ENCODE measurements at regions not wholly inside any gene's neighbourhood (a gene's known extent, or its start where the extent isn't known, plus 50 kb on each side); places are given as distances from the start of the nearest gene placed in this dataset.
A peak's percentile ranks its signal among the peaks of the same experiment; 100 is the strongest.

DNA sequence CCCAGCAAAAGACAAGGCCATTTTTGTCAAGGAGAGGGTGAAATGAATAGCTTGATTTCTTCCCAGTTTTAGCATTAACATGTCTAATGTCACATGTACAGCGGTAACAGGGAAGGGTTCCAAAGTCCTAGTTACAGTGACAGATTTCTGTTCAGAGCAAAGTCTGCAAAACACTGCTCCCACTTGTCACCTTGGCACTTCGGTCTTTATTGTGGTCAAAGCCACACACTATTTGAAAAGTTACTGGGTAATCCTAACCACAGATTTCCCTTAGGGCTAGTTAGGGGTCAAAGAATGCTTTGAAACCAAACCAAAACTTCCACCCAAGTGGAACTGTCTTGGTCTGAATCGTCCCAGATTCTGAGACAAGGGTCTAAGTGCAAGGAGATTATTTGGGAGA is 455.6 kb downstream of the HS3ST3B1 start:
- Histone ChIP-seq H3K27me3 (ENCODE audit: control insufficient read depth, insufficient read depth, low read length) (no peaks in the 10 kb centered on the region), H3K9me3 (replicated peaks; ENCODE audit: low read length) (no peaks in the 10 kb centered on the region), H3K4me1 (ENCODE audit: control insufficient read depth, insufficient read depth, low read length) (peaks cover 10% of the 10 kb centered on the region), H3K4me3 (ENCODE audit: low read length) (no peak overlapping the region), H3K4me2 (ENCODE audit: low read length) (no peak overlapping the region), H3K9ac (ENCODE audit: low read depth, low read length) (no peak overlapping the region), H3K36me3 (ENCODE audit: insufficient read depth, low read length) (no peaks in the 10 kb centered on the region)

DNA sequence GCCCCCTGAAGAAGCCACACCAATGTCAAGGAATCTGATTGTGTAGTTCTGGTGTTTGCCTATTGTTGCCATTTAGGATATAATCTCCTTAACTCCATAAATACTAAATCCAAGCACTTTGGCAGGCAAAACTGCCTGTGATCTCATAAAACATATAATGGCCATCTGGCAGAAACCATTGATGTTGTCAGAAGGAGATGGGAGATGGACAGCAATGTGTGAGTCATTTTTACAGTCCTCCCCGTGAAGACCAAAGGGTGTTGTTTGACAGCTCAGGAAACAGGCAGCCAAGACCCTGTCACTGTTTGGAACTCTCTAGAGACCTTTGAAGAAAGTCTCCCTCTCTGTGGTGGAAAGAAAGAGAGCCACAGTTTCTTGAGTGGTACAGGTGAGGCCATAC is 454.1 kb downstream of the HS3ST3B1 start:
- H3K9ac ChIP-seq (ENCODE audit: low read depth, low read length) = no peak overlapping the region
- H3K9me3 ChIP-seq (replicated peaks; ENCODE audit: low read length) = no peaks in the 10 kb centered on the region
- H3K4me2 ChIP-seq (ENCODE audit: low read length) = no peak overlapping the region
- no peaks in the 10 kb centered on the region for H3K27me3 ChIP-seq (ENCODE audit: control insufficient read depth, insufficient read depth, low read length)
- H3K4me3 ChIP-seq (ENCODE audit: low read length) = no peak overlapping the region
- no peaks in the 10 kb centered on the region for H3K36me3 ChIP-seq (ENCODE audit: insufficient read depth, low read length)
- H3K4me1 ChIP-seq (ENCODE audit: control insufficient read depth, insufficient read depth, low read length) = peaks cover 10% of the 10 kb centered on the region

DNA sequence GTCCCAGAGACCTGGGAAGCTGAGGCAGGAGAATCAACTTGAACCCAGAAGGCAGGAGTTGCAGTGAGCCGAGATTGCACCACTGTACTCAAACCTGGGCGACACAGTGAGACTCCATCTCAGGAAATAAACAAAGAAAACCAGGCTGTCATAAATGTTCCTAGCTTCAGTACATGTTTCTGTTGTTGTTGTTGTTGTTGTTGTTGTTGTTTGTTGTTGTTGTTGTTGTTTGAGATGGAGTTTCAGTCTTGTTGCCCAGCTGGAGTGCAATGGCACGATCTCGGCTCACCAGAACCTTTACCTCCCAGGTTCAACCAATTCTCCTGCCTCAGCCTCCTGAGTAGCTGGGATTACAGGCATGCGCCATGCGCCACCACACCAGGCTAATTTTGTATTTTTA is 452.5 kb downstream of the HS3ST3B1 start:
- H3K27me3 ChIP-seq (ENCODE audit: control insufficient read depth, insufficient read depth, low read length) = no peaks in the 10 kb centered on the region
- H3K4me3 ChIP-seq (ENCODE audit: low read length) = no peak overlapping the region
- H3K9me3 ChIP-seq (replicated peaks; ENCODE audit: low read length) = no peaks in the 10 kb centered on the region
- H3K4me2 ChIP-seq (ENCODE audit: low read length) = no peak overlapping the region
- no peak overlapping the region for H3K9ac ChIP-seq (ENCODE audit: low read depth, low read length)
- peaks cover 12% of the 10 kb centered on the region for H3K4me1 ChIP-seq (ENCODE audit: control insufficient read depth, insufficient read depth, low read length)
- H3K36me3 ChIP-seq (ENCODE audit: insufficient read depth, low read length) = no peaks in the 10 kb centered on the region

DNA sequence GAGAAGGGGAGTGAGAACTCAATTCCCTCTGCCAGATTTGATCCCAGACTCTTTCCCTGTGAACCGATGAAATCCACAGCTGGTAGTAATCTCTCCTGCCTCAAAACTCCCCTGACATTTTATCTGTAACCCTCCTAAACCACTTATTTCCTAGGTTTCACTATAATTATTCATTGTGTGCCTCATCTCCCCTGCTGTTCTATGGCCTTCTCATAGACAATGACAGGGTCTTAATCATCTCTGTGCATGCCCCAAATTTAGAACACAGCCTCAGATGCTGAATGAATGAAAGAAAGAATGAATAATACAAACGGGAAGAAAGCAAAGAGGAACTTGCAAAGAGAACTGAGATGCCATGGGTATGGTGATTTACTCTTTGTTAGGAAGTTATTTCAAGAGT is 451.1 kb downstream of the HS3ST3B1 start:
- Histone ChIP-seq H3K4me3 (ENCODE audit: low read length) (no peak overlapping the region), H3K4me1 (ENCODE audit: control insufficient read depth, insufficient read depth, low read length) (peaks cover 14% of the 10 kb centered on the region), H3K27me3 (ENCODE audit: control insufficient read depth, insufficient read depth, low read length) (no peaks in the 10 kb centered on the region), H3K36me3 (ENCODE audit: insufficient read depth, low read length) (no peaks in the 10 kb centered on the region), H3K9ac (ENCODE audit: low read depth, low read length) (no peak overlapping the region), H3K4me2 (ENCODE audit: low read length) (no peak overlapping the region), H3K9me3 (replicated peaks; ENCODE audit: low read length) (no peaks in the 10 kb centered on the region)

DNA sequence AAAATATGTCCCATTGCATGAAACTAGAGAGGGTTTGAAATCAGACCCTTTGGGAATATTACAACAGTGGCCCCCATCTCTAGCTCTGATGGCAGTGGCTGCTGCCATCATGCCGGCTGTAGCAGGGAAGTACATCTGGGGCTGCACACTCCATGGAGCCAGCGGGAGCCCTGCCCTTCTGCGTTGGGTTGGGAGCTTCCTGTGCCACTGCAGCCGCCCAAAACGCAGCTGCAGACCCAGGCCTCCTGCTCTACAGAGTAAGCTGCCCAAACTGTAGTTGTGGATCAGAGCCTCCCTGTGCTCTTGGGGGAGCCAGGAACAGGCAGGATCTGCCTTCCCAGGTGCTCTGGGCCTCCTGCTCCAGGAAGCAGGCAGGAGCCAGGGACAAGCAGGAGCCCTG is 450.0 kb downstream of the HS3ST3B1 start:
- Histone ChIP-seq H3K4me3 (ENCODE audit: low read length) (no peak overlapping the region), H3K9ac (ENCODE audit: low read depth, low read length) (no peak overlapping the region), H3K9me3 (replicated peaks; ENCODE audit: low read length) (no peaks in the 10 kb centered on the region), H3K36me3 (ENCODE audit: insufficient read depth, low read length) (no peaks in the 10 kb centered on the region), H3K4me1 (ENCODE audit: control insufficient read depth, insufficient read depth, low read length) (peaks cover 15% of the 10 kb centered on the region), H3K27me3 (ENCODE audit: control insufficient read depth, insufficient read depth, low read length) (no peaks in the 10 kb centered on the region), H3K4me2 (ENCODE audit: low read length) (no peak overlapping the region)

DNA sequence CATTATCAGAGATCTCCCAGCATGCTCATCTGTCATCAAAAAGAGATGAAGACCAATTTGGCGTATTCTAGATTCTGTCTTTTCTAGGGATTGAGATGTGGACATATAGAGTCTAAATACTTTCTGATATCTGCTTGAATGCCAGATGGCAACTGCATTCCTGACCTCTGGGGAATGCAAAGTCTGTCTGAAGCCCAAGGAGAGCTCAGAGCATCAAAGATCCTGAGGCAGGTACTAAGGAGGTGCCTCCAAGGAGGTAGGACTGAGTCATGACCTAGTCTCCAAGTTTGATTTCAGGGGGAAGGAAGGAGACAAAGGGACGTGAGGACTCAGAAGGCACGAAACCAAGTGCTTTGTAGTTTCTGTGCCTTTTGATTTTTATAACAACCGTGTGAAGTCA is 448.4 kb downstream of the HS3ST3B1 start:
- no peaks in the 10 kb centered on the region for H3K9me3 ChIP-seq (replicated peaks; ENCODE audit: low read length)
- H3K36me3 ChIP-seq (ENCODE audit: insufficient read depth, low read length) = no peaks in the 10 kb centered on the region
- peaks cover 26% of the 10 kb centered on the region for H3K4me1 ChIP-seq (ENCODE audit: control insufficient read depth, insufficient read depth, low read length)
- no peak overlapping the region for H3K4me2 ChIP-seq (ENCODE audit: low read length)
- H3K4me3 ChIP-seq (ENCODE audit: low read length) = no peak overlapping the region
- H3K27me3 ChIP-seq (ENCODE audit: control insufficient read depth, insufficient read depth, low read length) = no peaks in the 10 kb centered on the region
- H3K9ac ChIP-seq (ENCODE audit: low read depth, low read length) = no peak overlapping the region

DNA sequence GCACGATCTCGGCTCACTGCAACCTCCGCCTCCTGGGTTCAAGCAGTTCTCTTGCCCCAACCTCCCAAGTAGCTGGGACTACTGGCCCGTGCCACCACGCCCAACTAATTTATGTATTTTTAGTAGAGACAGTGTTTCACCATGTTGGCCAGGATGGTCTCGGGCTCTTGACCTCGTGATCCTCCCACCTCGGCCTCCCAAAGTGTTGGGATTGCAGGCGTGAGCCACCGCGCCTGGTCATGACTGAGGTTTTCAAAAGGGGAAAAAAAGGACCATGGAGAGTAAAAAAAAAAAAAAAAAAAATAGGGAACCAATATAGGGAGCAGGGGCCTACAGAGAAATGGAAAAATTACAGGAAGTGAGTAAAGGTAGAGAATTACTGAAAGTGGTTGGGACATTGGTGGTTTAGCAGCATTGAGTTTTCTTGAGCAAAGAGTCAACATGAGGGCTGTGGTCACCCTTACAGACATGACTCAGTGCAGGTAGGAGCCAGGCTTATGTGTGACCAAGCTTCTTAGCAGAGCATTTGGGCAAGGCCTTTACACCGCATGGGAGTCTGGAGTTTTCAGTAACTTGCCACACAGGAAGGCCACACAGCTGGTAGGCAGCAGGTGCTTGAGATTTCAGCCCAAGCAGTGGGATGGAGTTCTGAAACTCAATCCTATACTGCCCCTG is 447.3 kb downstream of the HS3ST3B1 start:
- H3K4me1 ChIP-seq (ENCODE audit: control insufficient read depth, insufficient read depth, low read length) = peaks cover 26% of the 10 kb centered on the region
- H3K9me3 ChIP-seq (replicated peaks; ENCODE audit: low read length) = no peaks in the 10 kb centered on the region
- no peak overlapping the region for H3K4me2 ChIP-seq (ENCODE audit: low read length)
- no peak overlapping the region for H3K9ac ChIP-seq (ENCODE audit: low read depth, low read length)
- H3K27me3 ChIP-seq (ENCODE audit: control insufficient read depth, insufficient read depth, low read length) = no peaks in the 10 kb centered on the region
- no peaks in the 10 kb centered on the region for H3K36me3 ChIP-seq (ENCODE audit: insufficient read depth, low read length)
- H3K4me3 ChIP-seq (ENCODE audit: low read length) = no peak overlapping the region

DNA sequence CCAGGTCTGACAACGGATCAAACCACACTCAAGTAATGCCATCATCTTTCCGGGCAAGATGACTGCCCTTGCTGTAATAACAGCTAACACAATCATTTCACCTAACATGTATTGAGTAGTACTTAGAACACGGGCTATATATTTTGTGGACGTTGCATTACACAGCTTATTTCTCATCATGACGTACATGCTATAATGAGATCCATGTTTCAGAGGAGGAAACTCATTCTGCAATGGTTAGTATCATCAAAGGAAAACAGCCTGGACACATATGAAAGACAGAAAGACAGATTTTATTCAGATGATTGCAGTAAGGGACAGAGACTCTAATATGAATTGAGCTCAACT is 446.7 kb downstream of the HS3ST3B1 start:
- Histone ChIP-seq H3K27me3 (ENCODE audit: control insufficient read depth, insufficient read depth, low read length) (no peaks in the 10 kb centered on the region), H3K4me1 (ENCODE audit: control insufficient read depth, insufficient read depth, low read length) (peaks cover 26% of the 10 kb centered on the region), H3K4me2 (ENCODE audit: low read length) (no peak overlapping the region), H3K36me3 (ENCODE audit: insufficient read depth, low read length) (no peaks in the 10 kb centered on the region), H3K9me3 (replicated peaks; ENCODE audit: low read length) (no peaks in the 10 kb centered on the region), H3K4me3 (ENCODE audit: low read length) (no peak overlapping the region), H3K9ac (ENCODE audit: low read depth, low read length) (no peak overlapping the region)

DNA sequence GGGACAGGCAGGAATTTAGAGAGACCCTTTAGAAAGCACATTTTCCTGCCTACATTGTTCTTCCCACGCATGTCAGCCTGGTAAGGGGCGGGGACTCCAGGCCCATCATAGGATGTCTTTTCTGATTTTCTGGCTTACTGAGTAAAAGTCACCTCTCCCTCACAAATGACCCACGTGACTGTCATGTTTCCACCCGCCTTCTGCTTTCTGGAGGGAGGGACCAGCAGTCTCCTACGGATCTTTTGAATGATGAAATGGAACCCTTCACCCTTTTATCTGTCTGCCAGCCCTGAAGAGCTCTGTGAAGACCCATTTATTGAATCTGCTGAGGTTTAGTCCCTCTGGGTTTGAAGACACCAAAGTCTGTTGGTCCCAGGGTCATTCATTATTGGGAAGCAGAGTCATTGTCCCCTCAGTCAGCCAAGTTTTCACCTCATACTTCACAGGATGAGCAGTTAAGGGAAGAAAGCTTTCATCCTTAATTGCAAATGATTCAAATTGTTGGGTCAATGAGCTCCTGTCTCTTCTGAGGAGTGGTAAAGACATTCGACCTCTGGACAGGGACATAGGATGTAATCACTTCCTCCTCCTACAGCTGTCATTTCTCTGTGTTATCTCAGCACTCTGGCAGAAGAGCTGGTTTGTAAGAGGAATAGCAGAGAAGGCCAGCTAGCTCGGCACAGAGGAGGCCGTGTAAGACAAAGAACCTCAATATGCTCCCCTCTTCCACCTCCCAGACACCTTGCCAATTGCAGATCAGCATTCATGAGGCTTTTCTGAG is 446.1 kb downstream of the HS3ST3B1 start:
- Histone ChIP-seq H3K4me3 (ENCODE audit: low read length) (no peak overlapping the region), H3K4me2 (ENCODE audit: low read length) (no peak overlapping the region), H3K36me3 (ENCODE audit: insufficient read depth, low read length) (no peaks in the 10 kb centered on the region), H3K4me1 (ENCODE audit: control insufficient read depth, insufficient read depth, low read length) (peaks cover 23% of the 10 kb centered on the region), H3K27me3 (ENCODE audit: control insufficient read depth, insufficient read depth, low read length) (no peaks in the 10 kb centered on the region), H3K9me3 (replicated peaks; ENCODE audit: low read length) (no peaks in the 10 kb centered on the region), H3K9ac (ENCODE audit: low read depth, low read length) (no peak overlapping the region)

DNA sequence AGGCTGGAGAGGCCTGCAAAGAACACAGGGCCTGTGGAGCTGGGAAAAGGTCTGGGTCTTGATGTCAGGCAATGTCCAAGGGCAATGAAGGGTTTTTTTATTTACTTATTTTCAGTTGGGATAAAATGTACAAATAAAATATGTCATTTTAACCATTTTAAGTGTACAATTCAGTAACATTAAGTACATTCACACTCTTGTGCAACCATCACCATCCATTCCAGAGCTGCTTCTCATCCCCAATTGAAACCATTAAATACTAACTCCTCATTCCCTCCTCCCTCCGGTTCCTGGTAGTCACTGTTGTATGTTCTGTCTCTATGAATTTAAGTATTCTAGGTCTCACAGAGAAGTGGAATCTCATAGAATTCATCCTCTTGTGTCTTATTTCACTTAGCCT is 444.7 kb downstream of the HS3ST3B1 start:
- peaks cover 35% of the 10 kb centered on the region for H3K4me1 ChIP-seq (ENCODE audit: control insufficient read depth, insufficient read depth, low read length)
- no peak overlapping the region for H3K4me3 ChIP-seq (ENCODE audit: low read length)
- H3K9ac ChIP-seq (ENCODE audit: low read depth, low read length) = peak overlapping the region; percentile 69
- H3K4me2 ChIP-seq (ENCODE audit: low read length) = no peak overlapping the region
- H3K27me3 ChIP-seq (ENCODE audit: control insufficient read depth, insufficient read depth, low read length) = no peaks in the 10 kb centered on the region
- no peaks in the 10 kb centered on the region for H3K9me3 ChIP-seq (replicated peaks; ENCODE audit: low read length)
- no peaks in the 10 kb centered on the region for H3K36me3 ChIP-seq (ENCODE audit: insufficient read depth, low read length)

DNA sequence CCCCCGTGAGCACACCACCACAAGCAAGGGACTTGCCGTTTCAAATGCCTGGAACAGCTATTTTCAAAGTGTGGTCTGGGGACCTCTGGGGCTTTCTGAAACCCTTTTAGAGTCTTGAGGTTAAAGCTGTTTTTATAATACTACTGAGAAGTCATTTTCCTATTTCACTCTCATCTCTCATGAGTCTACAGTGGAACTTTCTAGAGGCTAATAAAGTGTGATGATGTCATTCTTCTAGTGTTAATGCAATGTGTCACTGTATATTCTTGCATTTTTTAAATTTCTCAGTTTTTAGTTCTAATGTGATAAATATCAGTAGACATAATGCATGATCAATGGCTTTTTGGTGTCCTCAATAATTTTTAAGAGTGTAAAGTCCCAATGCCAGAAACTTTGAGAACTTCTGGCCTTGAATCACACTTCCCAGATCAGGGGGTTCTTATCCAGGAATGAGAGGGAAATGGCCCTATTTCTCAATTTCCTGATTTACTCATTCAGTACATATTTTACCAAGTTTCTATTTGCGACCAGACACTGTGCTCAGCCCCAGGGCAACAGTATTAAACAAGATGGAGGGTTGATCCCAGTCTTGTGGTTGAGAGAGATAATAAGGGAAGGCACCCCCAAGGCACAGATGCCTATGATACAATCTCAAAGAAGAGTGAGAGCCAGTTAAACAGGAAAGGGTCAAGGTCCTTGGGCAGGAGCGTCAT is 444.0 kb downstream of the HS3ST3B1 start:
- Histone ChIP-seq H3K4me2 (ENCODE audit: low read length) (peak overlapping the region; percentile 1), H3K9ac (ENCODE audit: low read depth, low read length) (peak overlapping the region; percentile 69), H3K9me3 (replicated peaks; ENCODE audit: low read length) (no peaks in the 10 kb centered on the region), H3K27me3 (ENCODE audit: control insufficient read depth, insufficient read depth, low read length) (no peaks in the 10 kb centered on the region), H3K4me1 (ENCODE audit: control insufficient read depth, insufficient read depth, low read length) (peaks cover 41% of the 10 kb centered on the region), H3K36me3 (ENCODE audit: insufficient read depth, low read length) (no peaks in the 10 kb centered on the region), H3K4me3 (ENCODE audit: low read length) (no peak overlapping the region)

All from skeletal muscle satellite cell (primary cell).